K562 (cell line): ENCODE measurements at regions not wholly inside any gene's neighbourhood (a gene's known extent, or its start where the extent isn't known, plus 50 kb on each side); places are given as distances from the start of the nearest gene placed in this dataset.

Experiments used
- ATAC-seq: fragments of 200-7000 bp; cut with Tn5 transposase; 3 replicates; pipeline ENCODE4 v1.9.1; 2020; ENCODE audit warnings: moderate library complexity
- BruUV-seq: library from RNA; stranded (reverse); fragments of 400-500 nt; replicated peaks from 2 replicates; lab custom pipeline; 2021; lab: Mats Ljungman, UMichigan
- CTCF ChIA-PET: fragments of 300-600 bp; formaldehyde crosslinking; extraction: SDS; loops from one replicate; lab custom pipeline; 2021; ENCODE audit warnings: low intra/inter-chr PET ratio; lab: Yijun Ruan, JAX
- POLR2A ChIA-PET: fragments of 300-600, 350-650 bp; sonication (Branson Sonifier 250); formaldehyde crosslinking; extraction: SDS; loops from one replicate; lab custom pipeline; 2021; ENCODE audit warnings: antibody characterized with exemption, inconsistent platforms; lab: Yijun Ruan, JAX
- DNase-seq, 4 experiments: peaks; one replicate each; pipeline versions ENCODE4 v3.0.0 to v3.0.0-alpha.2; 2011 to 2018; ENCODE audit warnings: low spot score in 3 of 4, mixed read lengths in 3 of 4; ENCODE audit errors: extremely low read depth in 1 of 4
- FAIRE-seq: peaks from 2 replicates; lab custom pipeline; 2011; peaks lifted over from hg19 to GRCh38; lab: Jason Lieb, UNC
- H2AFZ ChIP-seq: 2 replicates; pipeline ENCODE4 v1.6.0; 2011; ENCODE audit warnings: low read depth, low read length, control low read depth, inconsistent platforms
- H3K27ac ChIP-seq: fragments of 200-600 bp; 3 replicates; pipeline ENCODE4 v1.8.0; 2011; ENCODE audit warnings: low read depth, mild to moderate bottlenecking, control low read depth, inconsistent platforms, low read length, moderate library complexity, mixed read lengths; ENCODE audit errors: extremely low read depth
- H3K27me3 ChIP-seq, 2 experiments: fragments of 300-600 bp in 1 of 2; 2 replicates in 1 of 2; 3 replicates in 1 of 2; pipeline versions ENCODE4 v1.6.0 to v1.8.0; 2011; ENCODE audit warnings: inconsistent platforms in 2 of 2, low read length in 2 of 2, mild to moderate bottlenecking in 1 of 2, mixed read lengths in 1 of 2, moderate library complexity in 1 of 2; ENCODE audit not compliant: control insufficient read depth in 2 of 2, insufficient read depth in 2 of 2
- H3K36me3 ChIP-seq: fragments of 300-600 bp; 3 replicates; pipeline ENCODE4 v1.8.0; 2011; ENCODE audit warnings: mild to moderate bottlenecking, low read length, inconsistent platforms; ENCODE audit not compliant: control insufficient read depth, insufficient read depth
- H3K4me1 ChIP-seq, 2 experiments: fragments of 200-600 bp in 1 of 2; replicated peaks in 1 of 2; 2 replicates in 1 of 2; 3 replicates in 1 of 2; pipeline versions ENCODE4 v1.5.1 to v1.8.0; 2011; ENCODE audit warnings: inconsistent platforms in 2 of 2, low read length in 2 of 2, mild to moderate bottlenecking in 1 of 2, mixed read lengths in 1 of 2, moderate library complexity in 1 of 2; ENCODE audit not compliant: control insufficient read depth in 2 of 2, insufficient read depth in 2 of 2
- H3K4me2 ChIP-seq: 2 replicates; pipeline ENCODE4 v1.6.1; 2011; ENCODE audit warnings: low read length, control low read depth, inconsistent platforms, mixed read lengths; ENCODE audit not compliant: insufficient read depth
- H3K4me3 ChIP-seq: fragments of 200-600 bp; sonication (generic), shearing (Covaris generic); 2 replicates; pipeline ENCODE4 v1.5.1; 2016; ENCODE audit warnings: control low read depth, inconsistent platforms
- H3K79me2 ChIP-seq: fragments of 200-600 bp; 3 replicates; pipeline ENCODE4 v1.8.0; 2011; ENCODE audit warnings: low read length, inconsistent platforms; ENCODE audit not compliant: control insufficient read depth, insufficient read depth
- H3K9ac ChIP-seq, 2 experiments: 2 replicates each; pipeline versions ENCODE4 v1.6.0 to v1.6.1; 2011; ENCODE audit warnings: low read depth in 2 of 2, low read length in 2 of 2, control low read depth in 1 of 2, inconsistent platforms in 1 of 2, mild to moderate bottlenecking in 1 of 2, mixed read lengths in 1 of 2; ENCODE audit not compliant: insufficient read depth in 1 of 2
- H3K9me1 ChIP-seq: one replicate; pipeline ENCODE4 v1.6.0; 2011; ENCODE audit warnings: inconsistent platforms, mild to moderate bottlenecking, low read length, moderate library complexity; ENCODE audit not compliant: control insufficient read depth, insufficient read depth
- H3K9me3 ChIP-seq: replicated peaks from 2 replicates; pipeline ENCODE4 v1.5.1; 2011; ENCODE audit warnings: low read depth, low read length, inconsistent platforms; ENCODE audit not compliant: control insufficient read depth, insufficient read depth
- H4K20me1 ChIP-seq: replicated peaks from 2 replicates; pipeline ENCODE4 v1.6.1; 2011; ENCODE audit warnings: low read length, inconsistent platforms, mixed read lengths; ENCODE audit not compliant: control insufficient read depth, insufficient read depth
- CC2D1A ChIP-seq: fragments of 450-650 bp; IDR thresholded peaks from 2 replicates; pipeline ENCODE4 v1.6.1; 2017; ENCODE audit warnings: mild to moderate bottlenecking
- ESRRA ChIP-seq: fragments of 450-650 bp; IDR thresholded peaks from 2 replicates; pipeline ENCODE4 v1.6.1; 2014; ENCODE audit warnings: low read depth, mild to moderate bottlenecking, moderate library complexity, borderline replicate concordance
- FOXK1 ChIP-seq: sonication (generic); formaldehyde crosslinking; IDR thresholded peaks from 2 replicates; pipeline ENCODE4 v1.8.0; 2022; ENCODE audit warnings: missing genetic modification reagents, mild to moderate bottlenecking, borderline replicate concordance
- GTF2F1 ChIP-seq: IDR thresholded peaks from 2 replicates; pipeline ENCODE4 v1.6.1; 2011; ENCODE audit warnings: low read depth, low read length, improper control_type of control experiment
- HCFC1 ChIP-seq: IDR thresholded peaks from 2 replicates; pipeline ENCODE4 v1.6.1; 2012; ENCODE audit warnings: low read depth, low read length, improper control_type of control experiment
- HMG20A ChIP-seq: fragments of 450-650 bp; formaldehyde crosslinking; conservative IDR thresholded peaks from 2 replicates; pipeline ENCODE4 v1.4.0; 2020; ENCODE audit warnings: mild to moderate bottlenecking, mixed read lengths
- NFATC3 ChIP-seq: fragments of 450-650 bp; IDR thresholded peaks from 2 replicates; pipeline ENCODE4 v1.6.1; 2017; ENCODE audit warnings: mild to moderate bottlenecking
- PCBP2 ChIP-seq: fragments of 200-400 bp; formaldehyde crosslinking; IDR thresholded peaks from 2 replicates; pipeline ENCODE4 v1.6.1; 2018; ENCODE audit warnings: low read length, low read depth, mild to moderate bottlenecking, moderate library complexity; ENCODE audit not compliant: poor library complexity, severe bottlenecking
- RBM14 ChIP-seq: fragments of 200-400 bp; formaldehyde crosslinking; IDR thresholded peaks from 2 replicates; pipeline ENCODE4 v1.6.1; 2018; ENCODE audit warnings: low read depth, mild to moderate bottlenecking, low read length, moderate library complexity, borderline replicate concordance; ENCODE audit not compliant: insufficient read depth
- STAT5A ChIP-seq: IDR thresholded peaks from 2 replicates; pipeline ENCODE4 v1.6.1; 2012; ENCODE audit warnings: low read length, inconsistent platforms, borderline replicate concordance
- TAF1 ChIP-seq: IDR thresholded peaks from 2 replicates; pipeline ENCODE4 v1.6.1; 2011; ENCODE audit warnings: mild to moderate bottlenecking, low read length, moderate library complexity; ENCODE audit not compliant: insufficient read depth, control insufficient read depth, severe bottlenecking; ENCODE audit errors: extremely low read depth
- TCF7 ChIP-seq: sonication (generic); IDR thresholded peaks from 2 replicates; pipeline ENCODE4 v1.6.1; 2016; ENCODE audit warnings: antibody characterized with exemption, borderline replicate concordance
- XRCC4 ChIP-seq: IDR thresholded peaks from one replicate; pipeline ENCODE4 v1.6.1; 2011; ENCODE audit not compliant: insufficient read depth, insufficient read length; ENCODE audit errors: extremely low read depth
- ZFPM2 ChIP-seq: fragments of 250-450 bp; sonication (Bioruptor Pico); IDR thresholded peaks from 2 replicates; pipeline ENCODE4 v1.5.1; 2022; ENCODE audit warnings: mild to moderate bottlenecking
- ZNF174 ChIP-seq: fragments of 250-450 bp; sonication (Bioruptor Pico); IDR thresholded peaks from 2 replicates; pipeline ENCODE4 v1.4.0; 2020; ENCODE audit warnings: mild to moderate bottlenecking
- WGBS: fragments of 100-300 bp; shearing (Covaris generic); methylation state at CpG from one replicate; pipeline ENCODE4 v1.1.6; 2016; ENCODE audit warnings: low coverage, mixed read lengths; ENCODE audit not compliant: insufficient coverage; ENCODE audit errors: missing lambda C conversion rate; 5-methylcytosine and 5-hydroxymethylcytosine counted together
- in situ Hi-C: fragments of 300-500 bp; cut with MboI; formaldehyde crosslinking; loops from 4 replicates; pipeline ENCODE4 v1.15.0; 2018; ENCODE audit warnings: inconsistent platforms, mixed read lengths
- intact Hi-C: fragments of 100-400 bp; cut with micrococcal nuclease; formaldehyde crosslinking; loops from 2 replicates; pipeline ENCODE4 v1.14.2; 2022

DNA sequence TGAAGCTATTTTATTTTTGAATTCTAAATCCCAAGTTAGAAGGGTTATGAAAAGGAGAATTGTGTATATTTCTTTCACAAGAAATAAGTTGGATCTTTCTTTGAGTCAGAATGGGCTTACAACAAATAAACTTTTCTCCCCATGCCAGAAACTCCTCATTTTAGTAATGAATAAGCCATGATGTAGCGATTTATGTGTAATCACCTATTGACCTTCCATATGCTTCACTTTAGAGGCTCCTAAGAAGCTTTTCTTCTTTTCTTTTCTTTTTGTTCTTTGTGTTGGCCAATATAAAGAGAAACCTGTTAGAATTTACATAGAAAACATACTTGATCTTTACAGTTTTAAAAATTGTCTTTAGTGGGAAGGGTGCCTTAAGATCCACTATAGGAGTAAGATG lies 370.2 kb downstream of the UTRN start:
- H3K9me3 ChIP-seq, result no peaks in the 10 kb centered on the region
- no peaks in the 10 kb centered on the region for H3K27me3 ChIP-seq
- no peak overlapping the region for H3K27ac ChIP-seq
- no peaks in the 10 kb centered on the region for H3K79me2 ChIP-seq
- TF ChIP-seq HCFC1, result no peak
- in situ Hi-C loops (no loop called here), intact Hi-C loops (no loop called here)
- POLR2A ChIA-PET, result no interaction called here
- H3K9ac ChIP-seq, result no peak overlapping the region
- no peaks in the 10 kb centered on the region for H3K9me1 ChIP-seq
- CTCF ChIA-PET, result no interaction called here
- DNase-seq (no peak), ATAC-seq (no peak), FAIRE-seq (no peak)
- H3K4me2 ChIP-seq, result no peak overlapping the region
- no peaks in the 10 kb centered on the region; a peak in 1 of 5 replicates for H3K4me1 ChIP-seq
- no peak overlapping the region for H2AFZ ChIP-seq
- WGBS, result 19% methylated on average over 1 of the region's 1 CpG
- H3K4me3 ChIP-seq, result no peak overlapping the region
- BruUV-seq, result no TSS peak
- H3K36me3 ChIP-seq, result no peaks in the 10 kb centered on the region
- H4K20me1 ChIP-seq, result no peaks in the 10 kb centered on the region

DNA sequence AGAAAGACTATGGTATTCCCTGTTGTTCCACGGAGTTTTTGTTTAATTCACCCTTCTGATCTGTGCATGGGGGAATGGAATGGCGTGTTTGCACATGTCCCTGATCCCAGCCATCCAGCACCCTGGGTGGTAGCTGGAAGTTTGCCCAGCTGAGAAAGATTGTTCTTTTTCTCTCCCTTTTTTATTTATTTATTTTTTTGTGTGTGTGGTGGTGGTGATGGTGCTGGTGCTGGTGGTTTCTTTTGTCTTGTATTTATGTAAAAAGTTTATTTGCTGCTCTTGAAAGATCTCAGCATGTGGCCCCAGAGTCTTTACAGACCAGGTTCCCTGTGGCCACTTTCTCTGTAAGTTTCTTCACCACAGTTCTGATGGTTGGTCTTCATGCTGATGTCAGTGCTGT lies 372.6 kb downstream of the UTRN start:
- H3K9me3 ChIP-seq, result no peaks in the 10 kb centered on the region
- no peak overlapping the region for H3K4me3 ChIP-seq
- no peak overlapping the region for H3K9ac ChIP-seq
- no peak for ATAC-seq
- no peaks in the 10 kb centered on the region for H3K9me1 ChIP-seq
- no peak for TF ChIP-seq FOXK1 (CRISPR knock-in tag)
- TF ChIP-seq HMG20A (CRISPR knock-in tag), result no peak
- TF ChIP-seq TAF1, result no peak
- no peak for TF ChIP-seq RBM14
- TF ChIP-seq CC2D1A, result no peak
- no peak for TF ChIP-seq STAT5A
- TF ChIP-seq GTF2F1, result no peak
- TF ChIP-seq ZFPM2, result no peak
- no peak for TF ChIP-seq ESRRA
- no peak for TF ChIP-seq PCBP2
- no peak for TF ChIP-seq TCF7
- no peak for TF ChIP-seq ZNF174 (CRISPR knock-in tag)
- TF ChIP-seq NFATC3, result no peak
- TF ChIP-seq XRCC4, result no peak
- intact Hi-C loops (no loop called here), in situ Hi-C loops (no loop called here)
- no peaks in the 10 kb centered on the region for H3K36me3 ChIP-seq
- POLR2A ChIA-PET, result interaction anchor here (0.7 kb wide), 1 partner anchor 131 kb away, joined by 3 read pairs; no protein-coding TSS in a partner anchor
- no peak for DNase-seq
- WGBS, result 6% methylated on average over 2 of the region's 2 CpGs
- no peak for FAIRE-seq
- no peaks in the 10 kb centered on the region for H3K79me2 ChIP-seq
- no peak overlapping the region for H3K27ac ChIP-seq
- H3K27me3 ChIP-seq, result no peaks in the 10 kb centered on the region
- H3K4me1 ChIP-seq, result no peaks in the 10 kb centered on the region; a peak in 1 of 5 replicates
- no peaks in the 10 kb centered on the region for H4K20me1 ChIP-seq
- H3K4me2 ChIP-seq, result no peak overlapping the region
- CTCF ChIA-PET, result no interaction called here
- no peak overlapping the region for H2AFZ ChIP-seq
- BruUV-seq, result no TSS peak
